ENCODE measurements at regions not wholly inside any gene's neighbourhood (a gene's known extent, or its start where the extent isn't known, plus 50 kb on each side); places are given as distances from the start of the nearest gene placed in this dataset.

DNA sequence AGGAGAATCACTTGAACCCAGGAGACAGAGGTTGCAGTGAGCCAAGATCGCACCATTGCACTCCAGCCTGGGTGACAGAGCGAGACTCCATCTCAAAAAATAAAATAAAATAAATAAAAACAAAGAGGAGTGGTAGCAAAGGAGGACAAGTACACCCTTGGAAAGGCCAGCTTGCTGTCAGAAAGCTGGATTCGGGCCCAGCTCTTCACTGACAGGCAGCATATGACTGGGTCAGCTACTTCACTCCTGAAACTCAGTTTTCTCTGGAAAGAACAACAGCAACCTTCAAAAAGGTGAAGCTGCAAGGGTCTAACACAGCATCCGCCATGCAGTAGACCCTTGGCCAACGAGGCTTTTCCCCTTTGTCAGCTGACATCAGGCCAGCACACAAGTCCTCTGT, 156.0 kb upstream of the TIAM1 start:
- DNase-seq (ENCODE audit: low read depth) = no peak

DNA sequence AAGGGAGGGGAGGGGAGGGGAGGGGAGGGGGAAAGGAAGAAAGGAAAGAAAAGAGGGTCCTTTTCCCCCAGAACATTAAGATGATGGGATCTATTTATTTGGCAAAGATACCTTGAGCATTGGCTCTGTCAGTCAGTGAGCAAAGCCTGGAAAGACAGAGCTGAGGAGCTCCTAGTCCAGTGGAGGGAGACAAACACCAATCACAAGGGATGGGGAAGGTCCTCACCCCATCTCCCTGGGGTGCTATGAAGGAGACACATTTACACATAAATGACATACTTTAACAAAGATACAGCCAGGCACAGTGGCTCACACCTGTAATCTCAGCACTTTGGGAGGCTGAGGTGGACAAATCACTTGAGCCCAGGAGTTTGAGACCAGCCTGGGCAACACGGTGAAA, 154.9 kb upstream of the TIAM1 start:
- no peak for DNase-seq (ENCODE audit: low read depth)

DNA sequence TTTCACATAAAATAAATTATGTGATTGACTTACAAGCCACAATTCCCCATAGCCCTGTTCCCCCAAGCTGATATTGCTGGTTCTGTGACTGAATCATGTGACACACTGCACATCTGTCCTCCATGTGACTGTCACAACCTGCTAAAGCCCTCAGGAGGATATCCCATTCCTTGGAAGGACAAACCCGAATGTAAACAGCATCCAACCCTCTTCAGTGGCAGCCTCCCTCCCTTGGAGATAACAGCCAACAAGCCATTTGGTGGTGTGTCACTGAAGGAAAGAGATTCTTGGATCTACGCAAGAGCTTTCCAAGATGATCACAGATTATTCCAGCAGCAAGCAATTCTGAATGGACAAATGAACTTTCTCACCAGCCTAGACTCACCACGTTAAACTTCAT, 153.9 kb upstream of the TIAM1 start:
- DNase-seq (ENCODE audit: low read depth) = no peak

DNA sequence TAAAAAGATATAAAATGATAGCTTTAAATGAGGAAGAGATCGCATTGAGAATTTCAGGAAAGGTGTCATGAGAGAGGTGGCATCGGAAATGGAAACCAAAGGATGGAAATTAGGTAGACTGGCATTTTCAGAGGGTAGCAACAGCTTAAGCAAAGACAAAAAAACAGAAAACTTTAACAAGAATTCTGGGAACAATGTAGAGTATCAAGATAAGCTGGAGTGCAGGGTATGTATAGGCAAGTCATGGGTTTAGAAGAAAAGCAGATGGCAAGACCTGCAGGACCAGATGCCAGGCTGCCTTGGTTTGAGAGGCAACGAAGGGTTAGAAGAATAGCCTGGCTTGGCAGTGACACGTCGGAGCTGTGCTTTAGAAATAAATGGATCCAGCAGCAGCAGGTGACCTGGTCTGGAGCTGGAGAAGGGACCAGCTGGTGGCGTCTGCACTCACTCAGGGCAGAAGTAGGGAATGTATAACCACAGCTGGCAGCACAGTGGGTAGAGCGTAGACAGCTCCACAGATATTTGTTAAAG, 149.4 kb upstream of the TIAM1 start:
- no peak for DNase-seq (ENCODE audit: low read depth)

DNA sequence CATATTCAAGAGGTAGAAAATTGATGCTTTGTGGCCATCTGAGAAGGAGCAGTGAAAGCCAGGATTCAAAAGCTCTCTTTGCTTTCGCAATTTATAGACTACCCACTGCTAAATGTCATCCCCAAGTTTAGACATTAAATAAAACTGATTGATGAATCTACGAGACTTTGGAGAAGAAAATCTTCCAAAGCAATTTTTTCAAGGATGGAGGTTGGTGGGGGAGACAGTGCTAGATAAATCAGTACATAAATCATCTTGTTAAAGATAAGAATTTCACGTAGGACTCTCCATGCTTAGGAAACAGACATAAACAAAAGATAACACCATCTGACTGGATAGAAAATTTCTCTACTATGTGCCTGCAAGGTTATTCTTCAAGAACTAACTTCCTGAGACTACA, 147.6 kb upstream of the TIAM1 start:
- no peak for DNase-seq (ENCODE audit: low read depth)

DNA sequence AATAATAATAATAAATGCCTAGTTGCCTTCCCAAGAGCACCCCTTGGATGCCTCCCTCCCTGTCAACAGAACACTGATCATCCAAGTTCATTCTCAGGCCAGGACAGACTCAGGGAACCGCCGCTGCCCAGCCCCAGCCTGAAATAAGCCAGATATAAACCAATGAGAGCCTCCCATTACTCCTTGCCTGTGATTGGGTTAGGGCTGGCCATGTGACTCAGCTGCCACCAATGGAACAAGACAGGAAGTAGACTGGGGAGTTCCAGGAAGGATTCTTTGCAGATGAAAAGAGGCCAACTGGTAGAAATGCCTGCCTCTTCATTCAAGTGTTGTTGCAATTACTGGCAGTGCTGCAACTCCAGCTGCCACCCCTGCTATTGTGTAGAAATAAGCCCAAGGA, 146.4 kb upstream of the TIAM1 start:
- no peak for DNase-seq (ENCODE audit: low read depth)

DNA sequence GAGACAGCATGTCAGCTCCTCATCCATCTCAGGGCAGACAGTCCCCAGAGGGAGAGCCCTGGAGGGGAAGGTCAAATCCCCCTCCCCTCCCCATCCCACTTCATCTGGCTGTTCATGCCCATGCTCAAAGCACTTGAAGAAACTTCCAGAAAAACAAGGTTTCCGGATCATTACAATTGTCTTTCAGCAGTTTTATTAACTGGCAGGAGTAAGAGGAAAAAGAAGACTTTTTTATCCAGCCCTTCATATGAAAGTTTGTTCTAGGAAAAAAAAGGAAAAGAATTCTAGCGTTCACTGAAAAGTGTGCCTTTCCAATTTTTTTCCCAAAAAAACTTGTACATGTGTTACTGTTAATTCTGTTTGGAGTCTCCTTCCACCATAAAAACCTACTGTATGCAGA, 145.7 kb upstream of the TIAM1 start:
- no peak for DNase-seq (ENCODE audit: low read depth)

DNA sequence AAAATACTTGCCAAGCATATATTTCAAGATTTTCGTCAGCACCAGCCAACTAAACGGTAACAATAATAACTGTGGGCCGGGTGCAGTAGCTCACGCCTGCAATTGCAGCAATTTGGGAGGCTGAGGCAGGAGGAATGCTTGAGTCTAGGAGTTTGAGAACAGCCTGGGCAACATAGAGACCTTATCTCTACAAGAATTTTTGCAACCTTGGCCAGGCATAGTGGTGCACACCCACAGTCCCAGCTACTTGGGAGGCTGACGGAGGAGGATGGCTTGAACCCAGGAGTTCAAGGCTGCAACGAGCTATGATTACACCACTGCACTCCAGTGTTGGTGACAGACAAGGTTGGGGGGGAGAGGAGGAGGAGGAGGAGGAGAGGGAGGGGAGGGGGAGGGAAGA, 145.0 kb upstream of the TIAM1 start:
- DNase-seq (ENCODE audit: low read depth) = no peak

DNA sequence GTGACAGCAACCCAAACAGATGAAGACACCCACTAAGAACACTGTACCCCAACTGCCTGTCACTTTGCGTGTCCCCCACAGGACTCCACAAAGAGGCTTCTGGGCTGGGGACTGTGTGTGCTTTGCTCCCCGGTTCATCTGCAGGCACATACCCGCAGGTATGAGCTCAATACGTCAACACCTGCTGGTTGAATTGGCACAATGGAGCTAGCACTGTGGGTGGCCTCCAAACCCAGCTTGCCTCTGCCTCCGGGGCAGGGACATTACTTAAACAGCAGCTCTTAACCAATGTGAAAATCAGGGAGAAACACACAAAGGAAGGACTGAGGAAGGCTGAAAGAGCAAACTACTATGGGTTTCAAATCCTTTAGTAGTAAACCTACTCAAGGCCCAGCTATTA, 140.2 kb upstream of the TIAM1 start:
- no peak for DNase-seq (ENCODE audit: low read depth)

DNA sequence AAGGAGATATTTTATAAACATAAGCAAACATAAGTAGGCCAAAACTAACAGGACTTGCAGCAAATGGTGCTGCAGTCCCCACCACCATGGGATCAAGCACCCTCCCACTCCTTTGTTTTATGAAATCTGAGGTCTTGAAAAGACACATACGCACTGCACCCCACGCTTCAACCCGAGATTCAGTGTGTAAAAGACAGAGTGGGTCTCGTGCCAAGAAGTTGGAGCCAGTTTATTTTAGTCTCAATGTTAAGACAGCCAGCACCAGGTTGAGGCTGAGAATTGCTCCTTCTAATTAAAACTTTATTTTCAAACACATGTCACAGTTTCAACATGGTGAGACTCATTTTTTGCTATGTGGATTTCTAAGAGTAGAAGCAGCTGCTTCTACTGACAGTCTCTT, 139.1 kb upstream of the TIAM1 start:
- DNase-seq (ENCODE audit: low read depth) = no peak

DNA sequence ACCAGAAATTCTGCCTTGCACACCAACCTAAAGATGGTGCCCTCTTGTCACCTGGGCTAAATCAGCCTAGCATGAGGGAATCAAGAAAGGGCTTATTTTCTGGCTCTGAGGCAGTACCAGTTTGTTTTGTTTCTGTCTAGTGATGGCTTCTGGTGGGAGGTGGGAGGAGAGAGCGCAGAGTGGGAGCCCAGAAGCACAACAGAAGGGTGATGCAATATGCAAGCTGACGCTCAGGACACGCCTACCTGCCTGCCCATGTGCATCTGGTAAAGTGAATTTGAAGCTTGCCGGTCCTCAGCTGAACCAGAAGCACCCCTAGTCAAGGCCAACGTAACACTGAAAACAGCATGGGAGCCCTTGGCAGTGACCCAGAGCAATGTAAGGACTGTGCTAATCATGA, 138.4 kb upstream of the TIAM1 start:
- no peak for DNase-seq (ENCODE audit: low read depth)

DNA sequence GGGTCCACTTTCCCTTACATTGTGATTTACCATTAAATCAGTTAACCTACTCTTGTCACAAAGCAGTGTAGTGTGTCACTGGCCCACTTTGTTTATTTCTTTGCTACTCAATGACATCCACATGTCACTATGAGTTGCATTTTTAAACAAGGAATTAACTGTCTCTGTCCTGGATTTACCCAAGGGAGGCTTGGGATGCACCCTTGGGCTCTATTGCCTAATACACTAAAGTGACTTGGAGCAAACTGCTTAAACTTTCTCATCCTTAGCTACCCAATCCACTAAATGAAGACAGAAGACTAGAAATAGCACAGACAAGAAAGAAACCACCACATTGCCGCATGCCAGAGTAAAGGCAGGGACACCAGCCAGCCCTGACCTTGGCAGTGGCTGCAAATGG, 136.2 kb upstream of the TIAM1 start:
- no peak for DNase-seq (ENCODE audit: low read depth)

DNA sequence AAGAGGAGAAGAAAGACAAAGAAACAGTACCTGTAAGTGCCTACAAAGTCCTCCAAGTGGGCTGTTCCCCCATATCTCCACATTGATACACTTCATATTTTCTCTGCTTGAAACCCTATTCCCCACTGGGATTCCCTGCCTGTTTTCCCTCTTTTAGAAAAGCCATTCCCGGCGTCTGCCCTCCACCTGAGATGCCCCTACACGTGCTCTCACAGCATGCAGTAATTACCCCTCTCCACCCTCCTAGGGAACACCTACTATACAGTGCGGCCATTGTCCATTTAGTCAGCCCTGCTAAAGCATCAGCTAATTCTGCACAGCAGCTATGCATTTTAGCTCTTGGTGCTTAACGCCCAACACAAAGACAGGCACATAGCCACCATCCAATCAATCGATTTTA, 135.7 kb upstream of the TIAM1 start:
- DNase-seq (ENCODE audit: low read depth) = no peak

DNA sequence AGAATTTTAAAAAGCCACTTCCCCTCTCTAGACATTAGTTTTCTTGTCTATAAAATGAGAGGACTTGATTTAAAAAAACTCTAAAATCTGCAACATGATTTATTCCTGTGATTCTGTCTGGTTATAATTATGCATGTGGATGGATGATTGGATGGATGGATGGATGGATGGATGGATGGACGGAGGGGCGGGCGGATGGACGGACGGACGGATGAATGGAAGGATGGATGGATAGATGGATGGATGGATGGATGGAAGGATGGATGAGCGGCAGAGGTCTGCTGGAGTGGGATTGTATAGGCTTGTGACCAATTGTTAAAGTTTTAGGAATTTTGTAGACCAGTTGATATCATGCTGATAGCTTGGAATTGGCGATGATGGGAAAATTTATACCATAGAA, 135.2 kb upstream of the TIAM1 start:
- no peak for DNase-seq (ENCODE audit: low read depth)

DNA sequence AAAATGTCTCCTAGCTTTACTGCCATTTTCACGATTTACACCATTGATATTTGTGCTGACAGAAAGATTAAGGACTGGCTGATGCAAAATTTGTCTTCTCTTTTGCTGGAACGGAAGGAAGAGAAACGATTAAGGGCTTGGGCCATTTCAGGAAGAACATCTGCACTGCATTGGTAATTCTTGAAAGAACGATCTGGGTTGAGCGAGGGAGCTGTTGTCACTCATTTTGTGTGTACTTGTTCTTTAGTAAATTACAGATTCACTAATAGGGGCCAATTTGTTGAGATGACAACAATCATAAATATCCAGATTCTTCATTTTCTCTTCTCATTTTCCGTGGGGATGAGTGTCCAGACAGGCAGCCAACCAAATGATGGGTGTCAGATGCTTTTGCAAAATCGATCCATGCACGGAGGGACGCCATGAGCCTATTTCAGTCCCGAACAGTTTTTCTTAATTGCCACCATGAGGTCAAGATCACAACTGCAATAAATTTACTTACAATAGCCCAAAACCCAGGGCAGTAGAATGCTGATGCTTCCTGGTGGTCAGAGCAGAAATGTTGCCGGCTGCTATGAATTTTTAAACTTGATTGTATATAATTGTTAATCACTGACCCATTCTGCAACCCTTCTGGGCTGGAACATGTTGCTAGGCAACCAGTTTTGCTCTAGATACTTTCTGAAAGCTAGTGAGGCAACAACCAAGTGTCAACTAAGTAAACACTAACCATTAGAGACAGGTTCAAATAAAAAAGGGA, 132.4 kb upstream of the TIAM1 start:
- no peak for DNase-seq (ENCODE audit: low read depth)

DNA sequence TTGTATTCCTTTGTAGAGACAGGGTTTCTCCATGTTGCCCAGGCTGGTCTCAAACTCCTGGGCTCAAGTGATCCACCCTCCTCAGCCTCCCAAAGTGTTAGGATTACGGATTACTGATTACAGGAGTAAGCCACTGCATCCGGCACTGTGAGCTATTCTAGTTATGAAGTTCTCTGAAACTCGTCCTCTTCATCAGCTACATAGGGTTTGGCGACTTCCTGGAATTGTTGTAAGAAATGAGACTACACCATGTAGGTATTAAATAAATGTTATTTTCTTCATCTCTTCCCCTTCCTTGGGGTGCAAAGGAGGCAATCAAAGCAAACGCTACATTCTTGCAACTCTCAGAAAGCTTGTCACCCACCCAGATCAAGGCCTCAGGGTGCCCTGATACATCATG, 131.2 kb upstream of the TIAM1 start:
- DNase-seq (ENCODE audit: low read depth) = no peak

DNA sequence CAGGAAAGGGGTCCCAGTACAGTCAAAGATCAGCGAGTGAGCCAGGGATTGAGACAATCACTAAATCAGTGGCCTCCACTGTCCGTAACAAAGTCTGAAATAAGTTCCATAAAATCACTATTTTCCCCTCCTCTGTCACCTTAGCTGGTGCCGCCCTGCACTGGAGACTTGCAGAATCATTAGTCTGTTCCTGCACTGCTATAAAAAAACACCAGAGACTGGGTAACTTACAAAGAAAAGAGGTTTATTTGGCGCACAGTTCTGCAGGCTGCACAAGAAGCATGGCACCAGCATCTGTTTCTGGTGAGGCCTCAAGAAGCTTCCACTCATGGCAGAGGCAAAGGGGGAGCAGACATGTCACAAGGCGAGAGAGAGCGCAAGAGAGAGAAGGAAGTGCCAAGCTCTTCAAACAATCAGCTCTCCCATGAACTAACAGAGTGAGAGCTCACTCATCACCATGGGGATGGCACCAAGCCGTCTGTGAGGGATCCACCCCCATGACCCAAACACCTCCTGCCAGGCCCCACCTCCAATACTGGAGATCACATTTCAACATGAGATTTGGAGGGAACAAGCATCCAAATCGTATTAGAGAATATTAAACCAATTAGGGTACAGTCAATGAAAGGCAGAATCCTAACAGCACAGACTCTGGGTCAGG, 129.8 kb upstream of the TIAM1 start:
- DNase-seq (ENCODE audit: low read depth) = no peak

DNA sequence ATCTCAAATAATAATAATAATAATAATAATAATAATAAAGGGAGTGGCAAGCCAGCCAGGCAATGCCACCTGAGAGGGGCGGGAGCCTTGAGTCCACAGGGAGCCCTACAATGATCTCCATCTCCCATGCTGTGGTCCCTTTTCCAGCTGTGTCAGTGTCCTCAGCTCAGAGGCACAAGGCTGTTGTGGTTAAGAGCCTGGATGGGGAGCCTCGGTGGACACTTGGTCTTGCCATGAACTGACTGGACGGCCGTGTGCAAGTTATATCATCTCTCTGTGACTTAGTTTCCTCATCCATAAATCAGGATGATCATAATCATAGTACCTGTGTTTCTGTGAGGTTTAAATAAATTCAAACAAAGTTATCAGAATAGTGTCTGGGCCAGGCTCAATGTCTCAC, 127.8 kb upstream of the TIAM1 start:
- no peak for DNase-seq (ENCODE audit: low read depth)

DNA sequence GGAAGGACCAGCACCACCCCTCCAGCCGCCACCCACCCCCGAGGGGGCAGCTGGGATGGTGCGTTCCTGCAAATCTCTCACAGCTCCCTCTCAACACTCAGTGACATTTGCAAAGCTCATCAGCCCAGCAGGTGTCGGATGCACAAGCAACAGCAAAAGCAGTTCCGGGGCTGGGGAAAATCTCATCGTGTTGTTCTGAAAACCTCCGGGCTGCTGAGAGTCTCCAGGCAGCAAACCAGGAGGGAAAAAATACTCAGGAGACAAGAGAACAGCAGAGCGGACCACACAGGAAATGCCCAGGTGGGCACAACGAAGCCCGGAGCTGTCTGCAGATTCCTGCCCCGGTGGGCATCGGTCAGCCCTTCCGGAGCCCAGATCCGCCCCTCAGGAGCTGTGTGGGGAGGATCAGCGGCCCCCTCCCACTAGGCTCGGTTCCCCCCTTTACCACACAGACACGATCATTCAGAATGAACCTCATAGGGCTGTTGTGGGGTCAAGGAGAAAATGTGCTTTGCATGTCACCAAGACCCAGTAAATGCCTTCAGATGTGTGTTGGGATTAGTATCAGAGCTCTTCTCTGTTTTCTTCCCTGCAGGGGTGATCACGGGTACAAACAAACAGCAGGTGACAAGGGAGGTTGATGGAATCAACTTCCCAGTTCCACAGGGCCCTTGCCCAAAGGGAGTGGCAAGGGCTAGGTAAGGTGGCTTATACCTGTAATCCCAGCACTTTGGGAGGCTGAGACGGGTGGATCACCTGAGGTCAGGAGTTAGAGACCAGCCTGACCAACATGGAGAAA, 127.0 kb upstream of the TIAM1 start:
- no peak for DNase-seq (ENCODE audit: low read depth)

DNA sequence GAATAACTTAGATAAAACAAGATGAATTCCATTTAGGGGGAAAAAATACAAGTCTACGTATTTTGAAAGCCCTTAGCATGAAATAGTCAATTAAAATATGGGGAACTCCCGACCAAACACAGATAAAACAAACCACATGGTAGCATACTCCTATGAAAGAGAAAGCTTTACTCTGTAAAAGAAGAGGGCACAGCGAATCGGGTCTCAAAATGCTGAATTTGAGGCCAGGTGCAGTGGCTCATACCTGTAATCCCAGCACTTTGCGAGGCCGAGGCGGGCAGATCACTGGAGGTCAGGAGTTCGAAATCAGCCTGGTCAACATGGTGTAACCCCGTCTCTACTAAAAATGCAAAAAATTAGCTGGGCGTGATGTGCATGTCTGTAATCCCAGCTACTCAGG, 116.9 kb upstream of the TIAM1 start:
- no peak for DNase-seq (ENCODE audit: low read depth)

DNA sequence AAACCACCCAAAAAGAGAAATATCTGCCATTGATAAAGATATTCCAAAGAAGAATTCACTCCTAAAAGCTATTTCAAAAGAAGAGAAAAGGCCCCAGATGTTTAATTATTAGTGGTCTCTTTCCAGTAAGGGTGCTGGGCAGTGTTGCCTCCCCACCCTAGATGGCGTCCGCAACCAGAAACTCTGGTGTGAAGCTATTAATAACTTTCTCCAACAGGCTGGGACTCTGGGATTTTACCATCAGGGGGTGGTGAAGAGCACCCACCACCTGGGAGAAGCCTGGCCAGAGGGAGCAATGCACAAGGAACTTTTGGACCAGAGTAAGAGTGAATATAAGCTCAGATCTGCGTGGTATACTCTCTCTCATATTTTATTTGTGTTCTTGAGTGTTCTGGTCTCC, 115.4 kb upstream of the TIAM1 start:
- DNase-seq (ENCODE audit: low read depth) = no peak

DNA sequence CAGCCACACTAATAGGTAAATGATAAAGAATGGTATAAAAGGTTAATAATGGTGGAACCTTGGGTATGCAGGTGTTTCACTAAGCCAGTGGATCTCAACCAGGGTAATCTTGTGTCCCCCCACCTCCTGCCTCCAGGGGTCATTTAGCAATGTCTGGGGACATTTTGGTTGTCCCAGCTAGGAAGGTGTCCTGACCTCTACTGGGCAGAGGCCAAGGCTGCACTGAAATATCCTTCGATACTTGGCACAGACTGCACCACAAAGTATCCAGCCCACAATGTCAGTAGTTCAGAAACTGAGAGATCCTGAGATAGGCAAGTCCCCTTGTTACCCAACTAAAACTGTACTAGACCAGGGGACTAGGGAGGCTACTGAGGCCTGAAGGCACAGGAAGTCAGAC, 113.6 kb upstream of the TIAM1 start:
- no peak for DNase-seq (ENCODE audit: low read depth)

DNA sequence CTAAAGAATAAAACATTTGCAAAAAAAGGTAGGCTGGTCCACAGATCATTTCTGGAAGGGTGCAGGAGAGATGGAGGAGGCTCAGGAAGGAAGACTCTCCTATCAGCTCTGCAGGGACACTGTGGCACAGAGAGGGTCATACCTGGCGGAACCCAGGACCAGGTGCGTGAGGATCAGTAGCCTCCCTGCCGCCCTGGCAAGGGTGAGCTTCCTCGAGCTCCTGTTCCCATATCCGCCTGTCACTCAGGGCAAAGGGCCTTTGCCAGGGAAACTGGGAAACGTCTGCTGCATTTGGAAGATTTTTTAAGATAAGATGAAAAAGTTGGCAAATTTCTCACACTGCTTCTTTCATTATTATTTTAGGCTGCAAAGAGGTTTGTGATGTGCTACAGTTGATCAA, 112.1 kb upstream of the TIAM1 start:
- no peak for DNase-seq (ENCODE audit: low read depth)
